NB4 (cell line): ENCODE measurements at regions not wholly inside any gene's neighbourhood (a gene's known extent, or its start where the extent isn't known, plus 50 kb on each side); places are given as distances from the start of the nearest gene placed in this dataset.

ENCODE experiments used
- DNase-seq: peaks from one replicate; pipeline ENCODE4 v3.0.0; 2010; ENCODE audit warnings: low read depth
- H3K4me3 ChIP-seq: one replicate; pipeline ENCODE4 v1.5.1; 2011; ENCODE audit warnings: mild to moderate bottlenecking, low read depth, low read length, moderate library complexity
- MYC ChIP-seq: IDR thresholded peaks from 2 replicates; pipeline ENCODE4 v1.6.1; 2011; ENCODE audit warnings: low read depth, low read length
- POLR2A ChIP-seq: IDR thresholded peaks from 2 replicates; pipeline ENCODE4 v1.6.1; 2011; ENCODE audit warnings: mild to moderate bottlenecking; ENCODE audit not compliant: insufficient read length; ENCODE audit errors: extremely low read depth
- TF ChIP-seq, protein P1 (sequence below): IDR thresholded peaks from one replicate; pipeline ENCODE4 v1.5.1; 2012; ENCODE audit warnings: low read depth, low read length
- TF ChIP-seq, protein P2 (sequence below): IDR thresholded peaks from 2 replicates; pipeline ENCODE4 v1.6.1; 2011; ENCODE audit warnings: low read depth, low read length

DNA sequence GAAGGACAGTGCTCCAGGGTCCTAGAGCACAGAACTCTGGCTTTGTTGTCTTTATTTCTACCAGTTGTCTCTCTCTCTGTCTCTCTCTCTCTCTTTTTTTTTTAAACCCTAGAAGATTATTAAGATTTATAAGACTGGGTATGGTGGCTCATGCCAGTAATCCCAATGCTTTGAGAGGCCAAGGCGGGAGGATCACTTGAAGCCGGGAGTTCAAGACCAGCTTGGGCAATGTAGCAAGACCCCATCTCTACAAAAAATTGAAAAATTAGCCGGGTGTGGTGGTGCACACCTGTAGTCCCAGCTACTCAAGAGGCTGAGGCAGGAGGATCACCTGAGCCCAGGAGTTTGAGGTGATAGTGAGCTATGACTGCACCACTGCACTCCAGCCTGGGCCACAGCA, 65.0 kb upstream of the ABL1 start:
- no peak for DNase-seq
- TF ChIP-seq, protein P1, sequence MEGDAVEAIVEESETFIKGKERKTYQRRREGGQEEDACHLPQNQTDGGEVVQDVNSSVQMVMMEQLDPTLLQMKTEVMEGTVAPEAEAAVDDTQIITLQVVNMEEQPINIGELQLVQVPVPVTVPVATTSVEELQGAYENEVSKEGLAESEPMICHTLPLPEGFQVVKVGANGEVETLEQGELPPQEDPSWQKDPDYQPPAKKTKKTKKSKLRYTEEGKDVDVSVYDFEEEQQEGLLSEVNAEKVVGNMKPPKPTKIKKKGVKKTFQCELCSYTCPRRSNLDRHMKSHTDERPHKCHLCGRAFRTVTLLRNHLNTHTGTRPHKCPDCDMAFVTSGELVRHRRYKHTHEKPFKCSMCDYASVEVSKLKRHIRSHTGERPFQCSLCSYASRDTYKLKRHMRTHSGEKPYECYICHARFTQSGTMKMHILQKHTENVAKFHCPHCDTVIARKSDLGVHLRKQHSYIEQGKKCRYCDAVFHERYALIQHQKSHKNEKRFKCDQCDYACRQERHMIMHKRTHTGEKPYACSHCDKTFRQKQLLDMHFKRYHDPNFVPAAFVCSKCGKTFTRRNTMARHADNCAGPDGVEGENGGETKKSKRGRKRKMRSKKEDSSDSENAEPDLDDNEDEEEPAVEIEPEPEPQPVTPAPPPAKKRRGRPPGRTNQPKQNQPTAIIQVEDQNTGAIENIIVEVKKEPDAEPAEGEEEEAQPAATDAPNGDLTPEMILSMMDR, result no peak
- TF ChIP-seq, protein P2, sequence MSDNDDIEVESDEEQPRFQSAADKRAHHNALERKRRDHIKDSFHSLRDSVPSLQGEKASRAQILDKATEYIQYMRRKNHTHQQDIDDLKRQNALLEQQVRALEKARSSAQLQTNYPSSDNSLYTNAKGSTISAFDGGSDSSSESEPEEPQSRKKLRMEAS, result no peak
- TF ChIP-seq POLR2A, result no peak
- no peak for TF ChIP-seq MYC
- no peak overlapping the region for H3K4me3 ChIP-seq

DNA sequence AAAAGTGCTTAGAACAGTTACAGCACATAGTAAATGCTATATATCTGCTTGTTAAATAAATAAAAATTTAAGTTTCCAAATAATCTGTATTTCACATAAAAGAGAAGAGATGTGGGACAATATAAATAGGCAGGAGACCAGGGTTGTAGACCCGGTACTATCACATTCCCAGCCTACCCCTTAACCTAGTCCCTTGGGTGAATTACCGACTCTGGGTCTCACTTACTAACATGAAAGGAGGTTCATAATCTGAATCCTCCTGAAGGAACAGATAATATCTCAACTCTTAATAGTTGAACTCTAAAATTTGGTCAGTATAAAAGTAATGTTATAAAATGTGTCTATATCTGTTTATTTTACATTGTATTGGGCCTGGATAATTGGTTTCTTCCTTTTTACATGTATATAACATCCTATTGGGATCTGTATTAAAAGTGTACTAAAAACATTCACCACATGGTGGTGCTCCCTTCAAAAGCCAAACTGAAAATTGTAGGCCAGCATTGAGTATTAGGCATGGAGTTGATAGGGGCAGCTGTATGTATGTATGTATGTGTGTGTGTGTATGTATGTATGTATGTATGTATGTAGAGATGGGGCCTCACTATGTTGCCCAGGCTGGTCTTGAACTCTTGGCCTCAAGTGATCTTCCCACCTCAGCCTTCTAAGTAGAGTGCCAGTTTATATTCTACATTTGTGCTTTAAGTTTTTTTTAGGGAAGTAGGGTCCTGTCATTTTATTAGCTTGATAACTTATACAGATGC, 64.2 kb upstream of the ABL1 start:
- TF ChIP-seq, protein P1, result peak; percentile 45
- no peak for TF ChIP-seq MYC
- H3K4me3 ChIP-seq, result no peak overlapping the region
- peak; percentile 77 for DNase-seq

DNA sequence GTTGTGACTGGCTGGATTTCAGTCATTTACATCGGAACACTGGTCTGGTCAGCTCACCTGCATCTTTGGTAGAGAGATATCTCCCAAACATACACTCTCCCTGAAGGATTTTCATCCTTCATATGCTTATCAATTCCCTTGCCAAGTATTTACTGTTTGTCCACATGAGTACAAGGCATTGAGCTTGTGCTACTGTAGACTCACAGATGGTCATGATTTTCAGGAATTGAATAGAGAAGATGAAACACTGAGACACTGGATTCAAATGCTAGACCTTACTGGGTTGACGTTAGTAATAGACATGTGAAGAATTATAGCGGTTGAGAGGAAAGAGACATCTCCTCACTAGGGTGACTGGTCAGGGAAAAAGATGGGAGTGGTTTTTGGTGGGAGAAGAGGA, 62.9 kb upstream of the ABL1 start:
- DNase-seq, result no peak
- H3K4me3 ChIP-seq, result no peak overlapping the region
- TF ChIP-seq POLR2A (no peak), MYC (no peak)
- TF ChIP-seq, protein P2, result no peak
- TF ChIP-seq, protein P1, result no peak

DNA sequence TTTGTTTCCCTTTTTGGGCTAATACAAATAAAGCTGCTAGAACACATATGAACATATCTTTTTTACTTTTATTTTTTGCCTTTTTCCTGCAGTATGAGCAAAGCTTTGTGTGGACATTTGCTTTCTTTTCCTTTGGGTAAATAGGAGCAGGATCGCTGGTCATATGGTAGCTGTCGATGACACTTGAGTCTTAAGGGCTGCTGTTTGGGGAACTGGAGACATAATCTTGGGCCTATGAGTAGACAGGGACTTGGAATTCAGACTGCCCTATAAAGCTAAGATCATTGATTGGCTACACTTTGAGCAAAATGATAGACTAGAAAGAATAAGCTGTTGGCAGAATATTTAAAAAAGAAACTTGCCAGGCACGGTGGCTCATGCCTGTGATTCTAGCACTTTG, 60.9 kb upstream of the ABL1 start:
- no peak for TF ChIP-seq POLR2A
- TF ChIP-seq, protein P1, result no peak
- TF ChIP-seq, protein P2, result no peak
- TF ChIP-seq MYC, result no peak
- no peak overlapping the region for H3K4me3 ChIP-seq
- no peak for DNase-seq

DNA sequence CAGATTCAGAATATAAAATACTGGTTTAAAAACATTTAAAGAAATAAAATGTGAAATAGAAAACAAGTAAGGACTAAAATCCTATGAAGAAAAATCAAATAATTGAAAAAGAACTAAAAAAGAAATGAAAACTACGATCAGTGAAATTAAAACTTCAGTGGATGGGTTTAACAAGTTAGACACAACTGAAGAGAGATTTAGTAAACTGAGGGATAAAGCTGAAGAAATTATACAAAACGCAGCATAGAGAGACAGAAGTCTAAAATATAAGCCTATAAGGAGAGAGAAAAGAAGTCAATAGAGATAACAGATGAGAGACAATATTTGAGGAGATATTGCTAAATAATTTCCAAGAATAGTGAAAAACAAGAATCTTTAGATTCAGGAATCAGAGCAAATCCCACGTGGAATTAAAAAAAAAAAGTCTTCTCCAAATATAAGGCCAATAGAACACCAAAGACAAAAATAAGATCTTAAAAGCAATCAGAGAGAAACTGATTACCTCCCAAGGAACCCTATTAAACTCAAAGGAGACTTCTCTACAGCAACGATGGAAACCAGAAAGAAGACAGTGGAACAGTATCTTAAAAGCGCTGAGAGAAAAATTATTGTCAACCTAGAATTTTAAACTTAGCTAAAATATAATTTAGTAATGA, 59.6 kb upstream of the ABL1 start:
- no peak overlapping the region for H3K4me3 ChIP-seq
- TF ChIP-seq, protein P2, result no peak
- no peak for TF ChIP-seq POLR2A
- no peak for TF ChIP-seq MYC
- TF ChIP-seq, protein P1, result no peak
- no peak for DNase-seq
